ENCODE measurements at regions not wholly inside any gene's neighbourhood (a gene's known extent, or its start where the extent isn't known, plus 50 kb on each side); places are given as distances from the start of the nearest gene placed in this dataset.
"Not testable (repeated sequence)": the region's sequence is repeated elsewhere in the genome, so short reads cannot be mapped to it uniquely, and the experiment has no call there.

DNA sequence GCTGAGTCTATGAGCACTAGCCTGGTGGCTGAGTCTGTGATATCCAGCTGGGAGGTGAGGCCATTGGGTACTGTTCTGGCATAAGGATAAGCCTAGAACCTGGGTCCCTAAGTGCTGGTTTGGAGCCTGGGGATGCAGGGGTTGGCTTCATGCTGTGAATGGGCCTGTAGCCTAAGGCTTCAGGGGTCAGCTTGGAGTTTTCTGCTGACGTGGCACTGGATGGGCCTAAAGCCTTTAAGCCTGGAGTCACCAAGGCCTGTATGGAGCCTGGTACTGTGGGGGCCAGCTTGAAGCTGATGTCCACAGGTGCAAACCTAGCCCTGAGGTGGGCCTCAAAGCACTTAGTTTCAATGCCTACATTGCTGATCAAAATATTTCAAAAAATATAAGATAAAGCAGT lies 979.6 kb upstream of the POU3F4 start:
- DNase-seq = no peak

DNA sequence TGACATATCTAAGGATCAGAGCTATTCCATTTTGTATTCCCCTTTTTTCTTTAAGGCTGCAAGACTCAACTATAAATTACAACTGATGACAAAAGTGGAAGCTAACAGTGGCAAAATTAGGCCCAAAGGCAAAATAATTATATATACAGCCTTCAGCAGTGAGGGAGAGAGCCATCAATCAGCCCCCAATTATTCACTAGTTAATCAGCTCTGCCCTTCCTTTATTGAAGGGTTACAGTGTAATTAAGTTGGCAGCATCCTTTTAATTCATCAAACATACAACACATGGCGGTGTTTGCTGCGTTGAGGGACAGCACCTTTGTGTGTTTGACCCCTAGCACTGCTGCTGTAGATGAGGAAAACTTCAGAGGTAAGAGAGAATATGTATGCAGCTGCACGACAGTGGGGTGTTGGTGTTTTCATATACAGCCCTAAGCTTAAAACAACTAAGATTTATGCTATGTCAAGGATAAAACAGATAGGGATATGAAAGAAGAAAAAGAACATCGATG lies 973.9 kb upstream of the POU3F4 start:
- no peak for DNase-seq

DNA sequence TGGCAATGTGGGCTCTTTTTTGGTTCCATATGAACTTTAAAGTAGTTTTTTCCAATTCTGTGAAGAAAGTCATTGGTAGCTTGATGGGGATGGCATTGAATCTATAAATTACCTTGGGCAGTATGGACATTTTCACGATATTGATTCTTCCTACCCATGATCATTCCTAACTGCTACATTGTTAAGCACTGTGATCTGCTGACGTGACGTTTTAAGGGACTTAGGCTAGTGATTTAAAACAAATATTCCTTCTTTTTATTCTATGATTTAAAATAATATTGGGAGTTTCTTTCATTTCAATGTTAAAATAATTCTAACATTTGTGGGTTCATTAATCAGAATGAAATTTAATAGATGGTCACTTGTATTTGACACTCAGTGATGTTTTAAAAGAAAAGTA lies 970.9 kb upstream of the POU3F4 start:
- not testable (repeated sequence) for DNase-seq

DNA sequence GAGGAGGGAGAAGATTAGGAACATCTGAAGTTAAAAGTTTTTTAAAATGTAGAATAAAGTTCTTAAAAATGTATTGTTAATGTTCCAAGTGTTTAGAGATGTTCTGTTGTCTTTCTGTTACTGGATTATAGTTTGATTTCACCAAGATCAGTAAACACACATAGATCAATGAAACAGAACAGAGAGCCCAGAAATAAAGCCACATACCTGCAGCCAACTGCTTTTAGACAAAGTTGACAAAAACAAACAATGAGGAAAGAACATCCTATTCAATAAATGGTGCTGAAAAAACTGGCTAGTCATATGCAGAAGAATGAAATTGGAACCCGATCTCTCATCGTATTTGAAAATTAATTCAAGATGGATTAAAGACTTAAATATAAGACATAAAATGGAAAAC lies 966.3 kb upstream of the POU3F4 start:
- DNase-seq = no peak

DNA sequence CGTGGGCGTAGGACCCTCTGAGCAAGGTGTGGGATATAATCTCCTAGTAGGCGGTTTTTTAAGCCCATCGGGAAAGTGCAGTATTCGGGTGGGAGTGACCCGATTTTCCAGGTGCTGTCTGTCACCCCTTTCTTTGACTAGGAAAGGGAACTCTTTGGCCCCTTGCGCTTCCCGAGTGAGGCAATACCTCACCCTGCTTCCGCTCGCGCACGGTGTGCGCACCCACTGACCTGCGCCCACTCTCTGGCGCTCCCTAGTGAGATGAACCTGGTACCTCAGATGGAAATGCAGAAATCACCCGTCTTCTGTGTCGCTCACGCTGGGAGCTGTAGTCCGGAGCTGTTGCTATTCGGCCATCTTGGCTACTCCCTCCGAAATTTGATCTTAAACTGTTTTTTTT lies 955.9 kb upstream of the POU3F4 start:
- peak; percentile 84 for DNase-seq

DNA sequence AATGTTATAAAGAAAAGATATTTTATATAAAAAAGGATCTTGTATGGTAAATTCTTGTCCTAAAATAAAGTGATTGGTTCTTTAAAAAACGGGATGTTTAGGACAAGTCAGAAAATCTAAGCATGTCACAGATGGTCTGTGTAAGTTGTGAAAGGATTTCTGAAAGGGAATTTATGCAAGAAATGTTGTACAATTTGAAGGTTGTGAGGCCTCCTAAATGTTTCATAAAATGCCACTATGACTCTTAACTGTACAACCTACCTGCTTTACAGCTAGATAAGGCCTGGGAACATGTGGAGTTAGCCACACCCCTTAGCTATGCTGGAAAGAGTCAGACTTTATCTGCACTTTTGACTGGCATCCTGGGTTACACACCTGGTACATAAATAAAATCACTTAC lies 951.5 kb upstream of the POU3F4 start:
- peak; percentile 21 for DNase-seq

DNA sequence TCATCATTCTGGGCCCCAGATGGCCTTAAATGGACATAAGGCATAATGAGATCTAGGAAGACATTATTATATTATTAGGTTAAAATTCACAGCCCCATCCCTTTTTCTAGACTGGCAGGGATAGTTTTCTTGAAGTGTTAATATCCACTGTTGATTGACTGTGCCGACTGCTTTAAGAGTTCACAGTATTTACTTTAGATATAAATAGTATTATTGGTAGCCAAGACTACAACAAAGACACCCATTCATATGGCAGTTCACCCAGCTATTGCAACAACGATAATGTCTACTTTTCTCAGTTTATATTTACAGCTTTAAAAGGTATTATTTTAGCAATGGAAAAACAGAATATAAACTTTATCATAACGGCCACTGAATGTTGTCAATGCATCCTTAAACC lies 922.2 kb upstream of the POU3F4 start:
- DNase-seq = no peak

DNA sequence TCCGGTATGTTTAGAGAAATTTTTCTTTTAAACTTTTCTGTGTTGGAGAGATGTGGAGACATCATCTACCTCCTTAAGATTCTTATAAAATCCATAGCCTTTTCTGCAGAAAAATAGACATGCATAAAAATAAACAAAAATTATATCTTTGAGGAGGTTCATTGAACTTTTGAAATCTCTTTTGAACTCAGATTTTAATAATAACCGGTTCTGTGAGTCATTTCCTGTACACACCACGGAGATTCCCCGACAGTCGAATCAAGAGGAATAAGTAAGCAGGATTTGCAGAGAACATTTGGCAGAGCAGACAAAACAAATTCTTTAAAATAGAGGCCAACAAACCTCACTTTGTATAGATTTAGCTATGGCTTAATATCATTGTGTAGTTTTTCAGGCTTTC lies 918.7 kb upstream of the POU3F4 start:
- DNase-seq = peak; percentile 57

DNA sequence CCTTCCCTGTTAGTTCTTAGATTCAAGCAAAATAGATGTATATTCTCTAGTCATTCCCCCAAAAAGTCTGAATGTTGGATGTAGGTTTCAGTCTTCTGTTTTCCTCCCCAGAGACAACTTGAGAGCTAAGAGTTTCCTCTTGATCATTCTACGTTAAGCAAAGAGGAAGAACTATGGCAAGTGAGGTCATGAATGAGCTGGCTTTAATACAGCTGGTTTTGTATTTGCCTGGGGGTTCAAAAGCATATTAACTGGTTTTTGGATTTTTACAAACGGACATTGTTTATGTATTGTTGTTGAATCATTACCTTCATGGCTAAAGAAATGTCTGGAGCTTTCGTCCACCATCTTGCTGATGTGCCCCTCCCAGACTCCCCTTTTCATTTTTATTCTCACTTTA lies 916.7 kb upstream of the POU3F4 start:
- DNase-seq = no peak

DNA sequence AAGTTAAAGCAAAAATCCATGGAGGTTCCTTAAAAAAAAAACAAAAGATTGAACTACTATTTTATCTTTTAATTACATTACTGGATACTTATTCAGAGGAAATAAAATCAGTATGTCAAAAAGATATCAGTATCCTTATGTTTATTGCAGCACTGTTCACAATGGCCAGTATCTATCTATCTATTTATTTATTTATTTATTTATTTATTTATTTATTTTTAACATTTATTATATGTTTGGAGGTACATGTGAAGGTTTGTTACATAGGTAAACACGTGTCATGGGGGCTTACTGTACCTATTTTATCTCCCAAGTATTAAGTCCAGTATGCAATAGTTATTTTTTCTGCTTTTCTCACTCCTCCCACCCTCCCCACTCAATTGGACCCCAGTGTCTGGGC lies 881.1 kb upstream of the POU3F4 start:
- DNase-seq = no peak

DNA sequence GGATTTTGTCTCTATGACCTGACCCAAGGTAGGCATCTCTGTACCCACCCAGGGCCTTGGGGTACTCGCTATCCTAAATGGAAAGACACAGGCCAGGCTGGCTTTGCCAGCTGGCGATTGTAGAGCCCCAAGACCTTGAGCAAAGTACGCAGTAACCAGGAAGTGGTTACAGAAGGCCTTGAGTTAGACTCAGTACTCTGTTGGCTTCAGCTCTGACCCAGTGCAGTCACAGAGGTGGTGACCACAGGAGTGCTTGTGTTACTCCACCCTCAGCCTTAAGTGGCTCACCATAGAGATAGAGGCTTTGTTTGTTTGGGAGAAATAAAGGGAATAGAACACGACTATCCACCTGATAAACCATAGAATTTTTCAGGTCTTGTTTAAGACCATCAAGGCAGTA lies 880.5 kb upstream of the POU3F4 start:
- peak; percentile 26 for DNase-seq

DNA sequence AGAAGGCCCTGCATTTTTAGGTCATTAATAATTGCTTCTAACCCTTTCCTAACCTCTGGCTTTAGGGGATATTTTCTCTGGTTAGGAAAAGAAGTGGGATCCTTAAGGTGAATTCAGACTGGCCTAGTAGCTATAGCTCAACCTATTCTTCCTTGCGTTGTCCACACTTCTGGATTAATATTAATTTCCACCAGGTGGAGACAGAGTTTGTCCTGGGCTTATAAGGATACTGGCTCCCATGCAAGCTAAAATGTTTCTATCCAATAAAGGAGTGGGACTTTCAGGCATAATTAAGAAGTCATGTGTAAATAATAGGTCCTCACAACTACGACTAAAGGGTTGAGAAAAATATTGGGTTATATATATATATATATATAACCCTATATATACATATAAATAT lies 860.0 kb upstream of the POU3F4 start:
- DNase-seq = peak; percentile 36

DNA sequence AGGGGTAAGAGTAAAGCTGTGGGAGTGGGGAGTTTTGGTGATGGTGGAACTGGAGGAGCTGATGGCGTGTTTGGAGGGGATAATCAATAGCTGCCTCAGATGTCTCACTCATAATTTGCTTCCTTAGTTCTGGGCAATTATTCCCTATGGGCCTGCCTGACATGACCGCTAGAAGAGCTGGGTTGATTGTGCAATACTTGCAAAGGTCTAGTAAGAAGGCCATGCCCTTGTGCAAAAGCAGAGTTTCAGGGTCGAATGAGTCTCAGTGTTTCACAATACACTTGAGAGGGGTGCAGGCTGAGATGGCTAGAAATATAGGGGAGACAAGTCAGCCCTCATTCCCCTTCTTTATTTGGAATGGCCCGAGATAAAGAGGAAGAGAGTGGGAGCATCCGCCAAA lies 858.4 kb upstream of the POU3F4 start:
- no peak for DNase-seq

DNA sequence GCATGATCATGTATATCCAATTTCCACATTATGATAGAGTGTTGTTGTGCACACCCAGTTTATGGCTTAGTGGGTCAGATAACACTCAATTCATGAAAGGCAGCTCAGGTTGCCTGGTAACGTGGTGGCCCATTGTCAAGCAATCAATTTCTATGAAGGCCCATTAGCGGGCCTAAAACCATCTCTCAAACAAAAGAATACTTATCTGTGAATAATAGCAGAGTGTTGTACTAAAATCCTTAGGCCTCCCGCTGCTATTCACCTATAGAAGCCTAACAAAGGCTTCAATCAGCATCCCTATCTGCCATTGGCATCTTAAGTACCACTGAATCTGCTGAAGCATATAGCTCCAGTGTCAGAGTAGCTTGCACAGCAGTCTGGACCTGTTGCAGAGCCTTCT lies 849.6 kb upstream of the POU3F4 start:
- no peak for DNase-seq

DNA sequence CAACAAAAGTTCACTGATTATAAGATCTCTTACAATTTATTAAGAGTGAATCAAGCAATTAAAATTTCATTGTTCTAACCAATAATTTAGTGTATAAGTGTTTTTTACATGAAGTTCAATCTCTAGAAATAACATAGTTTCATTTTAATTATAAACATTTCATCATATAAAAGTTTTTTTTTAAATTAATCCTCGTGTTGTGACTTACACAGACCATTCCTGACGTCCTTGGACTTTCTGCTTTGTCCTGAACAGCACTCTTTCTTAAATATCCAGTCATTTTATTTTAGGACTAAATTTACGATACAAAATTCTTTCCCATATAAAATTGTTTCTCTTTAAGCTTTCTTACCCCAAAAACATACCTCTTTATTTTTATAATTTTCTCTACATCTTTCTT lies 841.7 kb upstream of the POU3F4 start:
- peak; percentile 21 for DNase-seq

DNA sequence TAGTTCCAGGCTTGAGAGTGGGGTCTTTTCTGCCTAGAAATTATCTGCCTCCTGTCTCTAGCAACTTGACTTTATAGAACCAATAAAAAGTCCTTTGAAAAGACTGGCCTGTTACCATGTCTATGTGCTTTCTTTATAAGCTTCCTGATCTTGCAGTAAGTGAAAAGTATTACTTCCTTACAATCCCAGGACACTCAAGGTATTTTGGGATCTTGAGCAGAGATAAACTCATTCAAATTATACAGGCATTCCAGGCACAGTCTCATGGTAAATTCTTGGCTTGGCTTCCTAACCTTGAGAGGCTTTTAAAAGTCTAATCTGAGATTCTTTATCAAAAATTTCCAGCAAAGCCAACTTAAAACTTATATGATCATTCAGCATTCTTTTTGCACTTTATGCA lies 833.0 kb upstream of the POU3F4 start:
- DNase-seq = no peak

DNA sequence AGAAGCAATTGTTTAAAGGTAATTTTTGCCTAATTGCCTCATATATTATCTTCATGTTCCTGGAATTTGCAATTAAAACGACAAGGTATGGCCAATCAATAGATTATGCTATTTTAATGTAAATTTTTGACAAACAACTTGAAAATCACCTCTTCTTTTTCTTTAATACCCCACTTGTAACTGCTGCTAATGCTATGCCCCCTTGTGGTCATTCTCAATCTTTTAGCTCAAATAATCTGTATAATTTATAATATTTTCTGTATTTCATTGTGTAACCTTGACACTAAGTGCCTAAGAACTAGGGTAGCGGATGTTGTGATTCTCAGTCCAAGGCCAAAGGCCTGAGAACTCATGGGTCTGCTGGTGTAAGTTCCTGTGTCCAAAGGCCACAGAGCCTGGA lies 831.7 kb upstream of the POU3F4 start:
- DNase-seq = peak; percentile 41

DNA sequence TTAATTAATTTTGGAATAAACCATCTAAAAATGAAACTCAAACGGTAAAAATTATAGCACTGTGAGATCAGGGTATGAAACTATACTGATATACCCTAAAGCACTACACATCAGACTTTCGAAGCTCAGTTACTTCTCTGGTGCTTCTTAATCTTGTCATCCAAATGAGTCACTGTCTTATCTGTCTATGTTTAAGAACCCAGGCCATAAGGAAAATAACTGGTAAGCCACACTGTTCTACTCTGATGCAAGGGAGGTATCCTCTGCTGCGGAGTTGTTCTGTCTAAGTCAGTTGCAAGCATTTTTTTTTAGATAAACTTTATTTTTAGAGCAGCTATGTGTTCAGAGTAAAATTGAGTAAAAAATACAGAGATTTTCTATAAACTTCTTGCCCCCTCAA lies 830.8 kb upstream of the POU3F4 start:
- DNase-seq = no peak

DNA sequence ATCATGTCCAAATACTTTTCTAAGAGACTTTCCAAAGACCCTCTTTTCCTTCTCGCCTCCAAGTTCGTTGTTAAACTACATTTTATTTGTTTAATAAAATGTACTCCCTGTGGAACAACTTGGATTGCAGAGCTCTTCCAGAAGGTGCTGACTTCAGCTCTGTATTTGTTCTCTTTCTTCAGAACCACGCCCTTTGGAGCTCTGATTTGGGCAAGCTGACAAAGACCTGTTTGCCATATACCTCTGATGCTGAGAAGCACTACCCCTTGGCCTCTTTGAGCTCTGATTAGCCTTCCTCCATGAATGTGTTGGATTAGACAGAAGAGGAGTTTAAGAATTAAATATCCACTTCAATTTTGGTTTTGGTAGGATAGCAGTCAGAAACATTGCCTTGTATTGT lies 815.1 kb upstream of the POU3F4 start:
- no peak for DNase-seq

DNA sequence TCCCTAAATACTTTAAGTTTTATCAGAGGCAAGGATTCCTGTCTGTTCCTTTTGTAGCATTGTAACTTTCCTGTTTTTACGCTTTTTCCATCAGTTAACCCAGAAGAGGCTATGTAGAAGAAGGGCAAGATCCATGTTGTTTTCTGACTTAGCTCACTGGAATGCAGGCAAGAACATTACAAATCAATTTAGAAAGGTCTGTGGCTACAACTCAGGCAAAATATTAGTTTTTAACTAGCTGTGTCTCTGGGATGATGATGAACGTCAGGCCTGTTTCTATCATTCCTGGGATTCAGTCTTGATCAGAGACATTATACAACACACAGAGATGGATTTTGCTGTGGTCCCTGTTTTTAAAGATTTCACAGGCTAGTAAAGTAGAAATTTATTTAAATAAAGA lies 813.0 kb upstream of the POU3F4 start:
- DNase-seq = no peak

DNA sequence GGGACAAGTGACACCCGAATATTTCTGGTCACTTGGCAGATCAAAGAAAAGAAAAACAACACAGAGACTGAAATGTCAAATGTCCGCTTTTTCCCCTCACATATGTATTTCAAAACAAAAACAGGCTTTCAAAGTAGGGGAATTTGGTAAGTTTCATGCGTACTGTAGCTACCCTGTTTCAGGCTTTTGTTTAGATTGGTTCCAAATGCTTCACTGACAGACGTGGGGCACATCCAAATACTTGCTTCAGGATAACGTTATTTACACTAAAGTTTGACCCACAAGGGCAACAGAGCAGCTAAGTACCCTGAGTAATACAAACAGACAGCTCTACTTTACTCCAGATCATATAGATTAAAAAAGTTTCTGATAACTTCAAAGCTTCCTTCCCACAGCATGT lies 804.5 kb upstream of the POU3F4 start:
- DNase-seq = no peak

DNA sequence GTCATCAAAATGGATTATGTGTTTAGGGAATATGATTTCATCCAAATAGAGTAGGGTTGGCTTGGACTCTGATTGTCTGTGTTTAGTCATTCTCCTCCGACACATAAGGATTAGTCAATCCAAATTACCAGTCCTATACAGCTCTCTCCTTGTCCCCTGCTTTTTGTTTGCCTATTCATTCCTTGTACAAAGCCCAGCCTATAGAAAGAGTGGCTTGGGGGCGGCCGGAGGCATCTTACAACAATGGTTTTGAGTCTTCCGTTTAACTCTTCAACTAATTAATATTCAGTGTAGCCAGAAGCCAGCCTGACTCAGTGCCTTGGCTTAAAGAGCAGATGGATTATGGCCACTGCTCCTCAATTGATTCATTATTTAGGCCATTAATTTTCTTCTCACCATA lies 796.6 kb upstream of the POU3F4 start:
- no peak for DNase-seq

DNA sequence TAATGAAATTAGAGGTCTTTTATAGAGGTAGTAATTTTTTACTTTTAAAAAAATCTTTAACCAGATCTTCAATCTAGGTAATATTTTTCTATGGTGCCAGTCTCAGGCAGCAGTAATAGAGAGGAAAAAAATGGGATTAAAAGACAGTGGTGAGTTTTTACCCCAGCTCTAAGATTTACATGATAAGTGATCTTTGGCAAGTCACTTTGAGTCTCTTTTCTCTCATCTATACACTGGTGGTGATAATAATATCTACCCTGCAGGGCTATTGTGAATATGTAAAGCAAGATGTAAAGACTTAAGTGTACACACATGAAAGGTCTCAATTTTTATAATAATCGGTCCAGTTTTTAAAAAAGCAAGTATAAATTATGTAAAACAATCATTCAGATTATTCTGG lies 786.2 kb upstream of the POU3F4 start:
- no peak for DNase-seq

DNA sequence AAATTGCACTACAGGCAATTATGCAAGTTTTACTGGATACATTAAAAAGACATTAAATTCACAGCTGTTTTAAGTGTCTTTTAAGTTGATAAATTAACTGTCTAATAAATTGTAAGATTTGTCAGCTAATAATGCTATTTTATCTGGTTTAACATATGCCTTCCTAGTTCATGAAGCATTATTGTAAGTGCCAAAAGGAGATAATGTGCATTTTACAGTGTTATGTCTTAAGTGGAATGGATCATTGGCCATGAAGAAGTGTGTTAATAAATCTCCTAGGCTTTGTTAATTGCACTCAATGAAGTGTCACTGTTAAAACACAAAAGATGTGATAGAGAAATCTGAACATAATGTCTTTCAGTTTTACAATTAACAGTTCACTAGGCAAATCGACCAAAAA lies 784.3 kb upstream of the POU3F4 start:
- no peak for DNase-seq

DNA sequence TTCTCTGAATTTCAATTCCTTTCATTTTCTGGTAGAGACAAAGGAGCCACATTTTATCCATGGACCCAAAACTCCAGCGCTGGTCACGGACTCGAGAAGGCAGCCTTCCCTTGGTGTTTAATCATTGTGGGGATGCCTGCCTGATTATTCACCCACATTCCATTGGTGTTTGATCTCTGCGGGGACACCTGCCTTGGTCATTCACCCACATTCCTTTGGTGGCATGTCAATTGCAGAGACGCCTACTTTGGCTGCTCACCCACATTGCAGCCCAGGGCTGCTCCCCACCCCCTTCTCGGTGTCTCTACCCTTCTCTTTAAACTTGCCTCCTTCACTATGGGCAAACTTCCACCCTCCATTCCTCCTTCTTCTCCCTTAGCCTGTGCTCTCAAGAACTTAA lies 780.7 kb upstream of the POU3F4 start:
- not testable (repeated sequence) for DNase-seq

DNA sequence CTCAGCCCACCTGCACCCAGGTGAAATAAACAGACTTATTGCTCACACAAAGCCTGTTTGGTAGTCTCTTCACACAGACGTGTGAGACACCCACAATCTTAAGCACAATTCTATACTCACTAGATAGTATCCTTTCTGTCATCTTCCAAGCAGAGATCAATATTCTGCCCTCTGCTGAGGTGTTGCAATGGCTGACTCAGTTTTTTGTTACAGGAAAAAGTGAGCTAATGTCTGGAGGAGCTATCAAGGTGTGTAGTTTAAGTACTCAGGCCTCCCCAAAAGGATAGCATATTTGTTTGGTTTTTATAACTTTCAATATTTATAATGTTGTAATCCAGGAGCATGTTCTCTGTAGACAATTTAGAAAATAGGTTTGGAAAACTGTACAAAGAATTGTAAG lies 775.2 kb upstream of the POU3F4 start:
- DNase-seq = no peak

Measured in DMS53 (cell line).